Occipital lobe (tissue), 1 donor: ENCODE measurements at regions not wholly inside any gene's neighbourhood (a gene's known extent, or its start where the extent isn't known, plus 50 kb on each side); places are given as distances from the start of the nearest gene placed in this dataset.
"Not testable (repeated sequence)": the region's sequence is repeated elsewhere in the genome, so short reads cannot be mapped to it uniquely, and the experiment has no call there.

Source experiments
- DNase-seq: peaks from one replicate; lab custom pipeline; 2025; lab: John Stamatoyannopoulos, UW

- not testable (repeated sequence) for DNase-seq
Measured at GRCh38 chr9:91021656-91022055, 220.0 kb downstream of the SYK start.

- DNase-seq, result no peak
Measured at GRCh38 chr9:91023741-91024140, 222.1 kb downstream of the SYK start.

GRCh38 chr9:91024841-91025240 is 223.2 kb downstream of the SYK start:
- no peak for DNase-seq

- DNase-seq, result no peak
Measured at GRCh38 chr9:91025856-91026255, 224.2 kb downstream of the SYK start.

- no peak for DNase-seq
Measured at GRCh38 chr9:91026266-91026665, 224.6 kb downstream of the SYK start.

GRCh38 chr9:91027005-91027404 is 225.4 kb downstream of the SYK start:
- DNase-seq, result no peak

- DNase-seq, result no peak
Measured at GRCh38 chr9:91028166-91028827, 226.7 kb downstream of the SYK start.

- no peak for DNase-seq
Measured at GRCh38 chr9:91029650-91030361, 228.2 kb downstream of the SYK start.

- no peak for DNase-seq
Measured at GRCh38 chr9:91032121-91032531, 230.5 kb downstream of the SYK start.

GRCh38 chr9:91033270-91033669 is 231.7 kb downstream of the SYK start:
- DNase-seq, result no peak

GRCh38 chr9:91033797-91034196 is 232.2 kb downstream of the SYK start:
- DNase-seq, result no peak

- DNase-seq, result no peak
Measured at GRCh38 chr9:91034521-91034920, 232.9 kb downstream of the SYK start.

- DNase-seq, result no peak
Measured at GRCh38 chr9:91034976-91035824, 233.6 kb downstream of the SYK start.

GRCh38 chr9:91035825-91036208 is 234.2 kb downstream of the SYK start:
- DNase-seq, result no peak

GRCh38 chr9:91036356-91036755 is 234.7 kb downstream of the SYK start:
- DNase-seq, result no peak

- DNase-seq, result peak; percentile 71
Measured at GRCh38 chr9:91036826-91037510, 235.3 kb downstream of the SYK start.

- DNase-seq, result peak; percentile 10
Measured at GRCh38 chr9:91037511-91038482, 236.2 kb downstream of the SYK start.

GRCh38 chr9:91038483-91039124 is 237.0 kb downstream of the SYK start:
- no peak for DNase-seq

GRCh38 chr9:91039125-91039834 is 237.7 kb downstream of the SYK start:
- DNase-seq, result no peak

- no peak for DNase-seq
Measured at GRCh38 chr9:91039835-91040140, 238.2 kb downstream of the SYK start.
